ENCODE measurements at regions not wholly inside any gene's neighbourhood (a gene's known extent, or its start where the extent isn't known, plus 50 kb on each side); places are given as distances from the start of the nearest gene placed in this dataset.

- POLR2A ChIA-PET (ENCODE audit: unreplicated experiment) = no interaction called here
- no peak for DNase-seq
- no peak overlapping the region for H3K4me3 ChIP-seq
- TF ChIP-seq, protein P1, sequence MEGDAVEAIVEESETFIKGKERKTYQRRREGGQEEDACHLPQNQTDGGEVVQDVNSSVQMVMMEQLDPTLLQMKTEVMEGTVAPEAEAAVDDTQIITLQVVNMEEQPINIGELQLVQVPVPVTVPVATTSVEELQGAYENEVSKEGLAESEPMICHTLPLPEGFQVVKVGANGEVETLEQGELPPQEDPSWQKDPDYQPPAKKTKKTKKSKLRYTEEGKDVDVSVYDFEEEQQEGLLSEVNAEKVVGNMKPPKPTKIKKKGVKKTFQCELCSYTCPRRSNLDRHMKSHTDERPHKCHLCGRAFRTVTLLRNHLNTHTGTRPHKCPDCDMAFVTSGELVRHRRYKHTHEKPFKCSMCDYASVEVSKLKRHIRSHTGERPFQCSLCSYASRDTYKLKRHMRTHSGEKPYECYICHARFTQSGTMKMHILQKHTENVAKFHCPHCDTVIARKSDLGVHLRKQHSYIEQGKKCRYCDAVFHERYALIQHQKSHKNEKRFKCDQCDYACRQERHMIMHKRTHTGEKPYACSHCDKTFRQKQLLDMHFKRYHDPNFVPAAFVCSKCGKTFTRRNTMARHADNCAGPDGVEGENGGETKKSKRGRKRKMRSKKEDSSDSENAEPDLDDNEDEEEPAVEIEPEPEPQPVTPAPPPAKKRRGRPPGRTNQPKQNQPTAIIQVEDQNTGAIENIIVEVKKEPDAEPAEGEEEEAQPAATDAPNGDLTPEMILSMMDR (conservative IDR thresholded peaks at IDR 0.05) = no peak
- intact Hi-C loops (cut with micrococcal nuclease; ENCODE audit: unreplicated experiment) = no loop called here
- BruUV-seq (replicated peaks) = no TSS peak
- no peaks in the 10 kb centered on the region for H3K9me2 ChIP-seq (ENCODE audit: insufficient read depth)
- H3K4me1 ChIP-seq (replicated peaks; ENCODE audit: insufficient read depth) = no peaks in the 10 kb centered on the region
- H3K4me2 ChIP-seq = no peak overlapping the region
- H3F3A ChIP-seq (ENCODE audit: insufficient read depth, low read depth) = no peaks in the 10 kb centered on the region
- H3K27ac ChIP-seq = no peak overlapping the region
- 0 out of 2 replicates have a peak, but pooled peaks cover 5% of the 10 kb centered on the region for H3K9me3 ChIP-seq (ENCODE audit: insufficient read depth, low read depth)
- H2AFZ ChIP-seq = no peak overlapping the region
- H3K79me2 ChIP-seq (ENCODE audit: low read depth) = no peaks in the 10 kb centered on the region
- H4K20me1 ChIP-seq (ENCODE audit: insufficient read depth) = no peaks in the 10 kb centered on the region
- no peaks in the 10 kb centered on the region for H3K27me3 ChIP-seq (ENCODE audit: insufficient read depth, low read depth)
- no peaks in the 10 kb centered on the region for H3K36me3 ChIP-seq (ENCODE audit: low read depth)
- CTCF ChIA-PET = no interaction called here
These were observed 347.8 kb upstream of the TNP1 start for GRCh38 chr2:217207699-217208010.

DNA sequence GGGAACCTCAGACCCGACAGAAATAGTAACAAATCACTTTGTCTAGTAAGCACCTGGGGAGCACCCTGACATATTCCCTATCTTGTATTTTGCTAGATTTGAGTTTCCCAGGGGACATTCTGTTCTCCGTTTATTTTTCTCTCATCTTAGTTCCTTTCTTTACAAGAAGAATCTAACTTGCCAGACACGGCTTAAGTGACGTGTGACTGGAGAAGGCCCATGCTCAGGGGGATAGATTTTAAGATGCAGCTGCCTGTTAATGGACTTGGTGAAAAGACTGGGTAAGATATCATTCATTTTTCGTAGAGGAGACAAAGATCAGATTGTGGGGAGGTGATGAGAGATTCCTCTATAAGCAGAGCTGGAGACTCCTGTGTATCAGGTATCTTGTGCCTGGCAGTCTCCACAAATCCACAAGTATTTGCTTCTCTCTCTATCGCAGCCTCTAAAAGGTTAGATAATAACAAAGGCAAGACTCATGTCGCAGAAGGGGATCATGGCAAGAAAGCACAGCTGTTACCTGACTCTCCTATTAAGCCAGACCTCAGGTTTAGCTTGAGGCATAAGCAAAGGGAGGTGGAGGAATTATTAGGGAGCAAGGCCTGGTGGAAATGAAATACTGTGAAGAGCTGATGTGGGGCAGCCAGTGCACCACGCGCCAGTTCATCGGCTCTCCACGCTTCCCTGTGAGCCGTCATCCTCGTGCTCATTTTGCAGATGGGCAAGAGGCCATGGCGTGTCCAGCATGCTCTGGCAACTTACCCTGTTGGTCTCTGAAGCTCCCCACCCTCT lies 347.2 kb upstream of the TNP1 start:
- H3K27ac ChIP-seq = no peak overlapping the region
- no peaks in the 10 kb centered on the region for H3K36me3 ChIP-seq (ENCODE audit: low read depth)
- H3K4me2 ChIP-seq = no peak overlapping the region
- intact Hi-C loops (cut with micrococcal nuclease; ENCODE audit: unreplicated experiment) = no loop called here
- BruUV-seq (replicated peaks) = no TSS peak
- H3K4me1 ChIP-seq (replicated peaks; ENCODE audit: insufficient read depth) = no peaks in the 10 kb centered on the region
- H3K9me2 ChIP-seq (ENCODE audit: insufficient read depth) = no peaks in the 10 kb centered on the region
- no peaks in the 10 kb centered on the region for H4K20me1 ChIP-seq (ENCODE audit: insufficient read depth)
- H2AFZ ChIP-seq = no peak overlapping the region
- H3K27me3 ChIP-seq (ENCODE audit: insufficient read depth, low read depth) = no peaks in the 10 kb centered on the region
- H3K79me2 ChIP-seq (ENCODE audit: low read depth) = no peaks in the 10 kb centered on the region
- no peak overlapping the region for H3K4me3 ChIP-seq
- no peak for DNase-seq
- CTCF ChIA-PET = no interaction called here
- H3K9me3 ChIP-seq (ENCODE audit: insufficient read depth, low read depth) = 0 out of 2 replicates have a peak, but pooled peaks cover 5% of the 10 kb centered on the region
- POLR2A ChIA-PET (ENCODE audit: unreplicated experiment) = interaction anchor here (0.6 kb wide), 1 partner anchor 247 kb away, joined by 5 read pairs; no protein-coding TSS in a partner anchor
- H3F3A ChIP-seq (ENCODE audit: insufficient read depth, low read depth) = no peaks in the 10 kb centered on the region
- TF ChIP-seq, protein P1 (conservative IDR thresholded peaks at IDR 0.05) = no peak
- no peak for TF ChIP-seq EZH2 (IDR thresholded peaks at IDR 0.05; ENCODE audit: low read depth)

- POLR2A ChIA-PET (ENCODE audit: unreplicated experiment) = interaction anchor here (0.6 kb wide), 1 partner anchor 246 kb away, joined by 5 read pairs; no protein-coding TSS in a partner anchor
These were observed 346.3 kb upstream of the TNP1 start for GRCh38 chr2:217206016-217206725.

More at GRCh38 chr2:217206016-217206725, 346.3 kb upstream of the TNP1 start:
- Histone ChIP-seq H3K9me2 (ENCODE audit: insufficient read depth) (no peaks in the 10 kb centered on the region), H2AFZ (no peak overlapping the region), H3F3A (ENCODE audit: insufficient read depth, low read depth) (no peaks in the 10 kb centered on the region), H3K27ac (no peak overlapping the region), H3K79me2 (ENCODE audit: low read depth) (no peaks in the 10 kb centered on the region), H3K4me2 (no peak overlapping the region), H3K27me3 (ENCODE audit: insufficient read depth, low read depth) (no peaks in the 10 kb centered on the region), H3K36me3 (ENCODE audit: low read depth) (no peaks in the 10 kb centered on the region), H3K4me1 (replicated peaks; ENCODE audit: insufficient read depth) (no peaks in the 10 kb centered on the region), H4K20me1 (ENCODE audit: insufficient read depth) (no peaks in the 10 kb centered on the region), H3K9me3 (ENCODE audit: insufficient read depth, low read depth) (0 out of 2 replicates have a peak, but pooled peaks cover 3% of the 10 kb centered on the region), H3K4me3 (no peak overlapping the region)
- CTCF ChIA-PET = no interaction called here
- TF ChIP-seq EZH2 (IDR thresholded peaks at IDR 0.05; ENCODE audit: low read depth) = no peak
- TF ChIP-seq, protein P1 (conservative IDR thresholded peaks at IDR 0.05) = no peak
- DNase-seq = no peak
- intact Hi-C loops (cut with micrococcal nuclease; ENCODE audit: unreplicated experiment) = no loop called here
- BruUV-seq (replicated peaks) = no TSS peak

Data from PC-9 (cell line).